Neutrophil (primary cell): ENCODE measurements at regions not wholly inside any gene's neighbourhood (a gene's known extent, or its start where the extent isn't known, plus 50 kb on each side); places are given as distances from the start of the nearest gene placed in this dataset.

Source experiments
- H3K27ac ChIP-seq: fragments of 200-600 bp; sonication (generic); 2 replicates; pipeline ENCODE4 v1.5.1; 2016; ENCODE audit warnings: mild to moderate bottlenecking, moderate library complexity
- H3K27me3 ChIP-seq: fragments of 200-600 bp; sonication (generic); 2 replicates; pipeline ENCODE4 v1.6.0; 2016; ENCODE audit warnings: mild to moderate bottlenecking
- H3K36me3 ChIP-seq: fragments of 200-600 bp; sonication (generic); 2 replicates; pipeline ENCODE4 v1.5.1; 2017
- H3K4me1 ChIP-seq, 2 experiments: fragments of 200-600 bp in 1 of 2; sonication (generic) in 1 of 2; 1 replicate in 1 of 2; 2 replicates in 1 of 2; pipeline versions ENCODE4 v1.5.1 to v1.6.1; 2013 to 2016; ENCODE audit warnings: low read depth in 1 of 2, low read length in 1 of 2, mild to moderate bottlenecking in 1 of 2, moderate library complexity in 1 of 2; ENCODE audit not compliant: control insufficient read depth in 1 of 2, insufficient read depth in 1 of 2
- H3K4me3 ChIP-seq, 2 experiments: fragments of 200-600 bp in 1 of 2; sonication (generic) in 1 of 2; 1 replicate in 1 of 2; 2 replicates in 1 of 2; pipeline ENCODE4 v1.5.1; 2013 to 2016; ENCODE audit warnings: low read depth in 1 of 2, low read length in 1 of 2, mild to moderate bottlenecking in 1 of 2, moderate library complexity in 1 of 2
- H3K9me3 ChIP-seq: fragments of 200-600 bp; sonication (generic); 2 replicates; pipeline ENCODE4 v1.5.1; 2016
- CTCF ChIP-seq: fragments of 200-600 bp; sonication (generic); IDR thresholded peaks from 2 replicates; pipeline ENCODE4 v1.5.1; 2016; ENCODE audit warnings: antibody characterized with exemption

GRCh38 chr5:125012727-125013451 lies 266.4 kb upstream of the ZNF608 start:
- no peak for TF ChIP-seq CTCF
- Histone ChIP-seq H3K9me3 (no peaks in the 10 kb centered on the region), H3K4me1 (no peaks in the 10 kb centered on the region), H3K4me3 (no peak overlapping the region), H3K36me3 (no peaks in the 10 kb centered on the region), H3K27me3 (no peaks in the 10 kb centered on the region), H3K27ac (no peak overlapping the region)

- Histone ChIP-seq H3K9me3 (no peaks in the 10 kb centered on the region), H3K4me1 (no peaks in the 10 kb centered on the region), H3K27me3 (no peaks in the 10 kb centered on the region), H3K4me3 (no peak overlapping the region), H3K27ac (no peak overlapping the region), H3K36me3 (no peaks in the 10 kb centered on the region)
- TF ChIP-seq CTCF, result no peak
Observed at GRCh38 chr5:125014202-125014601, 267.8 kb upstream of the ZNF608 start.

- Histone ChIP-seq H3K36me3 (no peaks in the 10 kb centered on the region), H3K9me3 (no peaks in the 10 kb centered on the region), H3K4me3 (no peak overlapping the region), H3K27me3 (no peaks in the 10 kb centered on the region), H3K4me1 (no peaks in the 10 kb centered on the region), H3K27ac (no peak overlapping the region)
- TF ChIP-seq CTCF, result no peak
Observed at GRCh38 chr5:125017796-125018195, 271.4 kb upstream of the ZNF608 start.

GRCh38 chr5:125023673-125024072 lies 277.2 kb upstream of the ZNF608 start:
- Histone ChIP-seq H3K9me3 (no peaks in the 10 kb centered on the region), H3K36me3 (no peaks in the 10 kb centered on the region), H3K27ac (no peak overlapping the region), H3K4me1 (no peaks in the 10 kb centered on the region), H3K4me3 (no peak overlapping the region), H3K27me3 (no peaks in the 10 kb centered on the region)
- TF ChIP-seq CTCF, result no peak

GRCh38 chr5:125026867-125027731 lies 280.7 kb upstream of the ZNF608 start:
- H3K4me3 ChIP-seq, result no peak overlapping the region
- no peak for TF ChIP-seq CTCF
- no peaks in the 10 kb centered on the region for H3K4me1 ChIP-seq
- H3K36me3 ChIP-seq, result no peaks in the 10 kb centered on the region
- H3K9me3 ChIP-seq, result no peaks in the 10 kb centered on the region
- no peak overlapping the region for H3K27ac ChIP-seq
- no peaks in the 10 kb centered on the region for H3K27me3 ChIP-seq
